Central memory CD8-positive, alpha-beta T cell (primary cell): ENCODE measurements at regions not wholly inside any gene's neighbourhood (a gene's known extent, or its start where the extent isn't known, plus 50 kb on each side); places are given as distances from the start of the nearest gene placed in this dataset.

ENCODE experiments used
- ATAC-seq: fragments of 150-1000 bp; cut with Tn5 transposase; replicated peaks from 2 replicates; pipeline ENCODE4 v1.10.0; 2022; ENCODE audit warnings: mild to moderate bottlenecking, moderate FRiP score, moderate number of reproducible peaks; ENCODE audit not compliant: poor library complexity, severe bottlenecking; ENCODE audit errors: extremely low read depth
- DNase-seq, 2 donors: peaks; one replicate each; pipeline ENCODE4 v3.0.0; 2021; ENCODE audit warnings: low spot score in 2 of 2
- H3K27ac Mint-ChIP-seq: one replicate; pipeline ENCODE4 v1.8.0; 2022; ENCODE audit warnings: low read depth, mild to moderate bottlenecking, moderate library complexity, mixed read lengths
- H3K27me3 Mint-ChIP-seq: one replicate; pipeline ENCODE4 v1.8.0; 2022; ENCODE audit warnings: mixed read lengths
- H3K36me3 Mint-ChIP-seq: one replicate; pipeline ENCODE4 v1.8.0; 2022; ENCODE audit warnings: mild to moderate bottlenecking, moderate library complexity, mixed read lengths; ENCODE audit not compliant: insufficient read depth
- H3K4me1 Mint-ChIP-seq: one replicate; pipeline ENCODE4 v1.8.0; 2022; ENCODE audit warnings: mixed read lengths
- H3K4me3 Mint-ChIP-seq: one replicate; pipeline ENCODE4 v1.8.0; 2022; ENCODE audit warnings: mild to moderate bottlenecking, moderate library complexity, mixed read lengths
- H3K9me3 Mint-ChIP-seq: one replicate; pipeline ENCODE4 v1.8.0; 2022; ENCODE audit warnings: mixed read lengths

DNA sequence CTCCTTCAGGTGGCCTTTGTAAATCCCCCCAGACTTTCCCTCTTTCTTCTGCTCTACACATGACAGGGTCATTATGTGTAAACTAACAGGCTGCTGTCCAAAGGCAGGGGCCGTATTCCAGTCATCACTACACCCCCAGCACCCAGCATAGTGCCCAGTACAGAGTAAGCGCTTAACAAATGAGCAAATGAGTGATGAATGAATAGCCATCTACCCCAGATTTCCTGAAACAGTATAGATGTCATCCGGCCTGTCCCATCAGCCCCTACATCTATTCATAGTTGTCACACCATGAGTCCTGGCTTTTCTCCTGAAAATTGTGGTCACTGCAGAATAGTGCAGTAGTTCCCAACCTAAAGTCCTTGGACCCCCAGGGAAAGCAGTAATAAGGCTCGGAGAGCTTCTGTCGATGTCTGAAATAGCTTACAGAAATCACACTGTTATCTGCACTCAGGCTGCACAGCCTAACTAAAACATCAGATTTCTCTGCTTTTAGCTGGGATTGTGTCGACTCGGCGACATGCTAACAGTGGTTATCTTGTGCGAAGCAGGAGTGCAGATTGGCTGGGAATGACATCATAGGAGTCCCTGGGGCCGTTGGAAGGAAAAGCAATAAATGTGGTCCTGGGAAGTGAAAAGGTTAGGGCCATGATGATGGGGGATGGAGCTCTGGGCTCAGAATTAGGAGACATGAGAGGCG is 143.8 kb upstream of the NECTIN1 start:
- H3K27me3 Mint-ChIP-seq: no peaks in the 10 kb centered on the region

DNA sequence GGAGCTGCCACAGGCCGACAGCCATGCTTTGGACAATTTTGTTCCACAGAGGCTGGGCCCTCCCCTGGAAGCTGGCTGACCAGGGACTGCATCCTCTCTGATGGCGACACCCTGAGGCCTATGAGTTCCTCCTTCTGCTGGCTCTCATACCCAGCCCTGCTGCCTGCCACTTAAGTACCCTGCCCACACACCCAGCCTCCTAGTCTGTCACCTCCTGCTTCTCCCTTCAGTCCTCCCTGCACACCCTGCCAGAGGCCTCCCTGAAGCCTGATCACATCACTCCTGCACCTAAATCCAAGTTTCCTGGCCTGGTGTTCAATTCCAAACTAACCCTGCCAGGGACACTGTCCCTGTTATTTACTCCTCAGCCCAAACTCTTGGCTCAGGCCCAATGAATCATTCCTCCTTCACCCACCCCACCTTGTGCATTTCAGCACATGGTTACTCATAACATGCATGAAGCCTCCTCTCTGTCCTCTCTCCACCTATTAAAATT is 136.7 kb upstream of the NECTIN1 start:
- Mint-ChIP-seq H3K9me3 (no peaks in the 10 kb centered on the region), H3K27ac (no peak overlapping the region)
- DNase-seq: no peak

More for the DNA sequence above, 143.8 kb upstream of the NECTIN1 start:
- no peaks in the 10 kb centered on the region for H3K4me1 Mint-ChIP-seq
- H3K4me3 Mint-ChIP-seq: no peak overlapping the region
- H3K27ac Mint-ChIP-seq: no peak overlapping the region
- ATAC-seq (no peak), DNase-seq (no peak)
- no peaks in the 10 kb centered on the region for H3K36me3 Mint-ChIP-seq
- H3K9me3 Mint-ChIP-seq: no peaks in the 10 kb centered on the region

DNA sequence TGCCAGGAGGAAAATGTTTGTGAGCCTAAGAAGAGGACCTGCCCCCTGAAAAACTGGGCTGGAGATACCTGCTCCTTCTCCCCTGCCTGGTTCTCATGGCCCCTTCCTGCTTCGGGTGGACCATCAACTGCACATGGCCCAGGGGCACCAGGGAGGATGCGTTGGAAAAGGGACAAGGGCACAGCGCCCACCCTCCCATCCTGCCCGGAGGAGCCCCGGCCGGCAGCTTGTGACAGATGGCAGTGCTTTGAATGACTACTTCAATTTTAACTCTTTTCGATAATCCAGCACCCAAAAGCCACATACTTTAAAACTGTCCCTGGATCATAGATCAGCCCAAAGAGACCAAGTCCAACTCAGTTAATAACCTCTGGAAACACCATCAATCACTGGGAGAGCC is 135.8 kb upstream of the NECTIN1 start:
- ATAC-seq: no peak
- Mint-ChIP-seq H3K9me3 (no peaks in the 10 kb centered on the region), H3K4me1 (no peaks in the 10 kb centered on the region), H3K36me3 (no peaks in the 10 kb centered on the region), H3K27me3 (peaks cover 11% of the 10 kb centered on the region), H3K4me3 (no peak overlapping the region), H3K27ac (no peak overlapping the region)
- DNase-seq: no peak

More for the DNA sequence above, 136.7 kb upstream of the NECTIN1 start:
- ATAC-seq: no peak
- Mint-ChIP-seq H3K4me3 (no peak overlapping the region), H3K36me3 (no peaks in the 10 kb centered on the region), H3K4me1 (no peaks in the 10 kb centered on the region), H3K27me3 (peaks cover 11% of the 10 kb centered on the region)

DNA sequence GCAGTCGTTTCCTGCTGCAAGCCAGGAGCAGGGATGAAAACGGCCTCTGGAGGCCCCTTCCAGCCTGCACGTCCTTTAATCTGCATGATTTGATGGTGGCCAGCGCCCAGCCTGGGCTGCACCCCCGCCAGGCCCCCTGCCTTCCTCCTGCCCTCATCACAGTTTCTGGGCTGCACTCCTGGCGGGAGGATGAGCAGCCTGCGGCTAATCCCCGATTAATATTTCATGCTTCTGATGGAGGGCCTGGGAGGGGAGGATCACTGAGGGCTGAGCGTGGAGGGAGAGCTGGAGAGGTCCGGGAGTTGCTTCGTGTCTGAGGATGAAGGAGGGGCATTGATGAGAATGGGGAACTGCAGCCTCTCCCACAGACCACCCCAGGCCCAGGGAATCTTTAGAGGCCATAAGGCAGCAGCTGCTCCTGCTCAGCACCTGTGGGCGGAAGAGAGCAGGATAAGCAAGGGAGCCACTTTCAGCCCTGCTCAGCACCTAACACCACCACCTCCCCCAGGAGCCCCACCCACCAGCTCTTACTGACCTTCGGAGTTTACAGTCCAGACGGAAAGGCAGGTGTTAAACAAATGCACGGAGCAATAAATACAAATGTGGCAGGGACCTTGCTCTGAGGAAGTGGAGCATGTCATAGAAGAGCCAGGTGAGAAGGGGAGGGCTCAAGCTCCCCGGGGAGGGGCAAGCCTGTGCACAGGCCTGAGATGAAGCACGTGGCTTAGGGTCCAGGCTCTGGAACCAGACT is 135.0 kb upstream of the NECTIN1 start:
- Mint-ChIP-seq H3K4me3 (no peak overlapping the region), H3K27me3 (peaks cover 17% of the 10 kb centered on the region), H3K36me3 (no peaks in the 10 kb centered on the region), H3K4me1 (no peaks in the 10 kb centered on the region), H3K9me3 (no peaks in the 10 kb centered on the region), H3K27ac (no peak overlapping the region)
- no peak for DNase-seq
- ATAC-seq: no peak

DNA sequence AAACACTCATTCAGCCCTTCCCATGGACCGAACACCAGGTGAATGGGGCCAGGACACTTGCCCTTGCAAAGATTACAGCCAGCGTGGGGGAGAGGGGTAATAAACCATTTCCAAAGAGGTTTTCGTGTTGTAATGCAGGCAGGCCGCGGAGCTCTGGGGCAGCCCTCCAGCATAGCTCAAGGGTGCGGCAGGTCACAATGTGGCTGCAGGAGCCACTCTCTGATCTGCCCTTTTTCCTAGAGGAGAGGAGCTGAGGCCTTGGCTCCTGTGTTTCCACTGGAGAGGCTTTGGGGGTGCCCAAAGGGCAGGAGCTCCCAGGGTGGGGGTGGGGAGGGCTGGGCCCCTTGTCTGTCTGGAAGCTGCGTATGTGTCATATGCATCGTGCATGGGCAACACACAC is 134.2 kb upstream of the NECTIN1 start:
- DNase-seq (no peak), ATAC-seq (no peak)
- H3K36me3 Mint-ChIP-seq: no peaks in the 10 kb centered on the region
- no peaks in the 10 kb centered on the region for H3K9me3 Mint-ChIP-seq
- no peaks in the 10 kb centered on the region for H3K4me1 Mint-ChIP-seq
- no peak overlapping the region for H3K27ac Mint-ChIP-seq
- H3K27me3 Mint-ChIP-seq: peaks cover 25% of the 10 kb centered on the region
- no peak overlapping the region for H3K4me3 Mint-ChIP-seq

DNA sequence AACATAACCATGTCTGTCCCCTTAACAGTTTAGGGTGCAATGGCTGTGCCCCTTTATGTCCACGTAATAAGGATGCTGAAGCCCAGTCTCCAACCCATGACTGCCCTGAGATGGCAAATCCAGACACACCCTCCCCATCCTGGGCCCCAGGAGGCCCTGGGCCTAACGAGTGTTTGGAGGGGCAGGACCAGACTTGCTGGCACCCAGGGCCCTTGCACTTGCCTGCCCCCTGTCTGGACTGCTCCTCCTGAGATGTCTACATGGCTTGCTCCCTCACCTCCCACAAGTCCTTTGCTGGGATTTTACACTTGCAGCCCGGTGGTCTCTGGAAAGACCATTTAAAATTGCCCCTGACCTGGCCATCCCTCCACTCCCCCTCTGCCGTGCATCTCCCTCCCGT is 132.2 kb upstream of the NECTIN1 start:
- H3K9me3 Mint-ChIP-seq: no peaks in the 10 kb centered on the region
- no peak for ATAC-seq
- H3K27ac Mint-ChIP-seq: no peak overlapping the region

DNA sequence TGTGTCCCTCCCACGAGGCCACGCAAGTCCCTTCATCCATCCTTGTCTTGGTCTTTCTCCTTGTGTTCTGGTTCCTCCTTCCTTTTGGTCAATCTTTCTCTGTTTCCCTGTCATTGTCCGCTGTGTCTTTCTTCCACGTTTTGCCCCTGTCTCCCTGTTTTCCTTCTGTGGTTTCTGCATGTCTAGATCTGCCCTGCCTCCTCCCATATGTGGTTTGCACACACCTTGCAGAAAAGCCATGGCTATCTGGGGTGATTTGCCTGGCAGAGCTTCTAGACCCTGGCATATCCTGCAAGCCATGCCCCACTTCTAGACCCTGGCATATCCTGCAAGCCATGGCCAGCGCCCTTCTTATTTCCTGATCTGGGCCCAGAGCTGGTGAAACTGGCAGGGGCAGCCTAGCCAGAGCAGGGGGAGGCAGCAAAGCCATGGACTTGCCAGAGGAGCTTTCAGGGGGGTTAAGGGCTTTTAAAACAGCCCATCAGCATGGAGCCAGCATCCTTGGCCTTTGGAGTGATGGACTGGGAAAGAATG is 131.6 kb upstream of the NECTIN1 start:
- Mint-ChIP-seq H3K9me3 (no peaks in the 10 kb centered on the region), H3K27me3 (peaks cover 26% of the 10 kb centered on the region), H3K27ac (no peak overlapping the region), H3K4me3 (no peak overlapping the region), H3K4me1 (no peaks in the 10 kb centered on the region), H3K36me3 (no peaks in the 10 kb centered on the region)
- ATAC-seq (no peak), DNase-seq (no peak)

More for the DNA sequence above, 132.2 kb upstream of the NECTIN1 start:
- DNase-seq: no peak
- H3K4me3 Mint-ChIP-seq: no peak overlapping the region
- H3K27me3 Mint-ChIP-seq: peaks cover 26% of the 10 kb centered on the region
- no peaks in the 10 kb centered on the region for H3K4me1 Mint-ChIP-seq
- H3K36me3 Mint-ChIP-seq: no peaks in the 10 kb centered on the region

DNA sequence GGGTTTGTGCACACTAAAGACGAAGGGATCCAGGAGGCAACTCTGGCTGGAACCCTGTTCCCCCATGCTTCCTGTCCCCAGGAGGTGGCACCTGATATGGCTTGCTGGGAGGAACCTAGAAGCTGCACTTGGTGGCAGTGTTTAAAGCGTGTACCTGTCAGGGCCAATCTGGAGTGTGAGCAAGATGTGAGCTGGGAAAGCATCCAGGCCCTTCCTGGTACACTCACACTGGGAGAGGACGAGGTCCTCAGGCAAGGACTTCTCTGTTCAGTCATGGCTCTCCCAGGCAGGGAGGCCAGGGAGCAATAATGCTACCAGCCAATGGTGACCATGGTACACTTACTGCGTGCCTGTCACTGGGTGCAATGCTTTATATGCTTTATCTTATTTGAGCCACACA is 130.7 kb upstream of the NECTIN1 start:
- Mint-ChIP-seq H3K27ac (no peak overlapping the region), H3K27me3 (peaks cover 30% of the 10 kb centered on the region), H3K36me3 (no peaks in the 10 kb centered on the region), H3K9me3 (no peaks in the 10 kb centered on the region), H3K4me1 (no peaks in the 10 kb centered on the region), H3K4me3 (no peak overlapping the region)
- DNase-seq (no peak), ATAC-seq (no peak)

DNA sequence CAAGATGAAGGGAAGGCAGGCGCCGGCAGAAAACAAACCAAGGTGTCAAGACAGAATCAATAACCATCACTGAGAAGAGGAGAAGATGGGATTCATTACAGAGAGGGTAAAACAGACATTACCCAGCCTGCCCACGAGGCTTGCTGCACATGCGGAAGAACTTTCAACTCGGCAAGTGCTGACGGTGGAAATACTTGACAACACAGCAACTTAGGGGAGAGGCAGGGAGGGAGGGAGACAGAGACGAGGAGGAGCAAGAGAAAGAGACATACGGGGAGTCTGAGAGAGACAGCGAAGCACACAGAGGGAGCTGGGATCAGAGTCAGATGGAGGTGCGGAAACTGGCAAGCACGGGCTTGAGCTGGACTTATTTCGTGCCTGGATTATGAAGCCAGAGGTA is 129.3 kb upstream of the NECTIN1 start:
- Mint-ChIP-seq H3K9me3 (no peaks in the 10 kb centered on the region), H3K36me3 (peaks cover 2% of the 10 kb centered on the region), H3K27ac (no peak overlapping the region), H3K4me3 (no peak overlapping the region), H3K4me1 (no peaks in the 10 kb centered on the region), H3K27me3 (peaks cover 44% of the 10 kb centered on the region)
- no peak for ATAC-seq
- no peak for DNase-seq

DNA sequence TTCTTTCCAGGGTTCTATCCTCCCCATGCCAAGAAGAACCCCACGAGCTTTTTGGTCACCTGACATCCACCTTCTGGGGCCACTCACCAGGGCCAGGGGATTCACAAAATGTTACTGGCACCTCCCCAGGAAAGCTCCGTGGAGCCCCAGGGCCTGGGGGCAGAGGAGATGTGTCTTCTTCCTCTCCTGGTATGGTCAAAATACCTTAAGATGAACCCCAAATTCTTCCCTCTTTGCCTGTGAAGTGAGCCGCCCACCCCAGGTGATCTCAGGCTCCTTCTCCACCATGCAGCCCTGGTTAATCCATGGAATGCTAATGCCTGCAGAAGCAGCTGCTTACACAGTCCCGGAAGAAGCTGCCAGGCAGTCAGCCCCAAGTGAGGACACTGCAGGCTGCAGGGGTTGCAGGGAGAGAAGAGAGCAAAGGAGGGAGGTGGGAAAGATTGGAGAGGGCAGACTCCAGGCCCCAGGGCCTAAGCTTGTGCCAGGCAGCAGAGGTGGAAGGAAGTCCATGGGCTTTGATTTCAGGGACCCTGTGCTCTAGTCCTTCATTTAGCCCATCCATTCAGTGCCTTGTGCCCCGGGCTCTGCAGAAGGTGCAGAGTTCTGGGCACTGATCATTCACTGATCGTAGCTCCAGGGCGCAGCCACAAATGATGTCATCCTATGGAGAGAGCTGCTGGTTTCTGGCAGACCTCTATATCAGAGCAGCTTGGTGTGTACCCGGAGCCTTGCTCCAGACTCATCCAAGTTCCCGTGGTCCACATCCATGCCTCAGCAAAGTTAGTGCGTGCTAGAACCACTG is 127.9 kb upstream of the NECTIN1 start:
- H3K4me1 Mint-ChIP-seq: no peaks in the 10 kb centered on the region
- peaks cover 49% of the 10 kb centered on the region for H3K27me3 Mint-ChIP-seq

DNA sequence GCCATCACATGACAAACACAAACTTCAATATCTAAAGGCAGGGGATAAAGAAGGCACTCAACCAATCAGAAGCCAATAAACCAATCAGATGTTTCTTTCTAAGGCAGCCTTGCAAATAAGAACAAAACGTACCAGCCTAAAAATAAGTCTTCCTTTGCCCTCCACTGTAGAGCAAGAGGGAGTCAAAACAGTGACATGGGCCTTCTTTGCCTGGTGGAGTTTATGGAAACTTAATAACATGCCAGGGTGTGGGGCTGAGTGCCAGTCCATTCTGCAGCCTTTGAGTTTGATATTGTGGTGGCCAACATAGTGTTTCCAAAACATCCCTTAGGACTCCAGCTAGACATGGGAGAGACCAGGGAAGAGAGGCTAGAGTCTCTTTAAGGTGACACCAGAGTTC is 126.1 kb upstream of the NECTIN1 start:
- Mint-ChIP-seq H3K9me3 (no peaks in the 10 kb centered on the region), H3K4me3 (no peak overlapping the region), H3K4me1 (no peaks in the 10 kb centered on the region), H3K36me3 (peaks cover 2% of the 10 kb centered on the region), H3K27ac (no peak overlapping the region), H3K27me3 (peaks cover 66% of the 10 kb centered on the region)
- ATAC-seq: no peak
- no peak for DNase-seq

More for the DNA sequence above, 127.9 kb upstream of the NECTIN1 start:
- DNase-seq: no peak
- H3K36me3 Mint-ChIP-seq: peaks cover 2% of the 10 kb centered on the region
- ATAC-seq: no peak
- H3K4me3 Mint-ChIP-seq: no peak overlapping the region
- H3K27ac Mint-ChIP-seq: no peak overlapping the region
- H3K9me3 Mint-ChIP-seq: no peaks in the 10 kb centered on the region

DNA sequence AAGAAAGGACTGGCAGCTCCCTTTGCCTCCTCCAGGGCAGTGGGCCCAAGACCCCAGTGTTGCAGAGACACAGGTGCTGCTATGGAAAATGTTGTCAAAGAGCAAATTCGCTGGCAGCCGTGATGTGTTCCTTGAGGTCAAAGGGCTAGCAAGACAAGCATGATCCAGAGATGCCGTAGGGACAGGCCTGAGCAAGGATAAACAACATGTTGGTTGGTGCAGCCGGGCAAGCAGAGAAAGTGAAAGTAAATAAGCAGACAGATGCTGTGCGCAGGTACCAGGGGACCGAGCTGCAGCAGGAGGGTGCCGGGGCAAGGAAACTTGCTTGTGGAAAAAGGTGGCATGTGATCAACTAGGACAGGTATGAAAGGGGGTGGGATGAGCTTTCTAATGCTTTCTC is 125.5 kb upstream of the NECTIN1 start:
- DNase-seq (no peak), ATAC-seq (no peak)
- Mint-ChIP-seq H3K4me1 (no peaks in the 10 kb centered on the region), H3K4me3 (no peak overlapping the region), H3K36me3 (peaks cover 2% of the 10 kb centered on the region), H3K27me3 (peaks cover 65% of the 10 kb centered on the region), H3K9me3 (no peaks in the 10 kb centered on the region), H3K27ac (no peak overlapping the region)
